ENCODE measurements at regions not wholly inside any gene's neighbourhood (a gene's known extent, or its start where the extent isn't known, plus 50 kb on each side); places are given as distances from the start of the nearest gene placed in this dataset.
"Not testable (repeated sequence)": the region's sequence is repeated elsewhere in the genome, so short reads cannot be mapped to it uniquely, and the experiment has no call there.

DNA sequence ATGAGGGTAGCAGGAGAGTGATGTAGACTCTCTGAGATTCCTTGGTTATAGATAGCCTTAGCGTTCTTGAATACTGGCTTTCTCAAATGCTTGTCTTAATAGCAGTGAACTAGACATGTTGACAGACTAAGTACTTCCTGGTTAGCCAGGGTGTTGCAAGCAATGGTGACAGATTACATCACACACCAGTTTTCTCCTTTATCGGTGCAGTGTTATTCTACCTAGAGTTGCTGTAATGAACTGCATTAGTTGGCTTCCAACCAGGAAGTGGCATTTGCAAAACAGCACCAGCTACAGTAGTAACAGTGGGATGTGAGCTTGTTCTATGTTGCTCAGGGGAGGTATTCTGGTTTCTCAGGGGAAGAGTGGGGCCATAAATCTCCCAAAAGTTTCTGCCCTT, 582.2 kb upstream of the DDX18 start:
- FAIRE-seq: no peak

DNA sequence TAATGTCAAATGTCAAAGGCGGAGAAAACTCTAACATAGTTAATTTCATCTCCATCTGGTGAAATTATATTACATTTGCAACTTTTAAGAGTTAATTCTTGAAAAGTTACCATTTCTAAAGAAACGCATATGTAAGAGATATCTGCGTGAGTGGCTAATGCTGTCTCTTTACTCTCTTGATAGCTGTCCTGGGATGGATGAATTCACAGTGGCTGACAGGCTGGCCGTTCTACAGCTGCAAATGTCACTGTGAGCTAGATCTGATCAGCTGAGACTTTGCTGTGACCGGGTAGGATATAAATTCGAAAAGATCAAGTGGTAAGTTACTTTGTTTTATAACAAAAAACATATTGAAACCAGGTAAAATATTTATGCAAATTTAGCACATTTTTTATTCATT, 557.1 kb upstream of the DDX18 start:
- FAIRE-seq: no peak

DNA sequence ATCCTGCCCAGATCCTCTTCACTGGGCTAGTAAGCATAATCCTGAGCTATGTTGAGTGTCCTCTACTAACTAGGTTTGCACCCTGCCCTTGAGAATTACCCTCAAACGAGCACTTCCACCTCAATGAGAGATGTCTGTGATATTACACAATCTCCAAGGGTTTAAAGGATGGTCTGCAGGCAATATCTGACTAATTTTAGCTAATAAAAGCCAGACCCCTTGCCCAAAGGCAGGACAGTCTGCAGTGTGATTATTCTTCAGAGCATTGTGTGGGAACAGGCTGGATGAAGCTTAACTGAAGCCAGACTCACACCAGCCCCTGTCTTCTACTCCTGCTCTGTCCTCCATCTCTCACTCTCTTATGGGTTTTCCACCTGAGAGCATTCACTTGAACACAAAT, 544.9 kb upstream of the DDX18 start:
- FAIRE-seq: no peak

DNA sequence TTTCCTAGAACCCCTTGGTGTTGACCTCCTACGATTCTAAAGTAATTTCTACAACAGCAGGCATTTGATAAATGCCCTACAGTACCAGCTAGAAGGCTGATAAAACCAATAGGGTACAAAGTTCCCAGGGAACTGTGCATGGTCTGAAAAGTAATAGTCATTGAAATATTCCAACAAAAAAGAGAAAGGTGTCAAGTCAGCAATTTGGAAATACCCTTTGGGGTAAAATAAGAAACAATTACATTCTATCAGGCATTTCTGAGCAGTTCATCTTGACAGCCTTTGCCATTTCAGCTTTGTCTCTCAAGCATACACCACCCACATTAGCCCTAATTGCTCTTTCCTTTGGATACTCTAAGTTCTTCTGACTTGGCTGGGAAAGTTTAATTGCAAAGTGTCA, 542.9 kb upstream of the DDX18 start:
- FAIRE-seq: no peak

DNA sequence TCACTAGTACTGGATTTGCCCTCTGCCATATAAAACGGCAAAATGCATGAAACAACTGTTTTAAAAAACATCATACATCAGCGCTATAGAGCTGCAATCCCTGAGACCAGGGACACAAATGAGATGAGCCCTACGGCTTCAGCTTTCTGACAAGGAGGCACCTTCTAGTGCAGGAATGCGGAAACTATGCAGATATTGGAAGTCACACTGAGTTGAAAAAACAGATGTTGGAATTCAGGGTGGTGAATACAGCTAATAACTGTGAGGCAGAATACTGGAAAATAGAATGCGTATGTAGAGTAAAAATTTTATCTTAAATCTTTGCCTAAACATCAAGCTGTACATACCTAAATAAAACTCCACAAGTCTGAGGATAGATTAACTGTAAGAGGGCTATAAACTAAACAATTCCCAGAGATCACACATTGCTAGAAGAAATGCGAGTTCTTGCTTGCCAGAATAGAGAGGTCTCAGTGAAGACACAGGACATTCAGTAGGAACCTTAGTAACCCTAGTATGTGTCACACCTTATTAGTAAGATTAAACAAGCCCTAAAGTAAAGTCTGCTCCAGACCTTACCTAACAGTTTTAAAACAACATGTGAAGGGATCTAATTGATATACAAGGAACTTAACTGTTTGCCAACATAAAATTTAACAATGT, 541.4 kb upstream of the DDX18 start:
- no peak for FAIRE-seq

DNA sequence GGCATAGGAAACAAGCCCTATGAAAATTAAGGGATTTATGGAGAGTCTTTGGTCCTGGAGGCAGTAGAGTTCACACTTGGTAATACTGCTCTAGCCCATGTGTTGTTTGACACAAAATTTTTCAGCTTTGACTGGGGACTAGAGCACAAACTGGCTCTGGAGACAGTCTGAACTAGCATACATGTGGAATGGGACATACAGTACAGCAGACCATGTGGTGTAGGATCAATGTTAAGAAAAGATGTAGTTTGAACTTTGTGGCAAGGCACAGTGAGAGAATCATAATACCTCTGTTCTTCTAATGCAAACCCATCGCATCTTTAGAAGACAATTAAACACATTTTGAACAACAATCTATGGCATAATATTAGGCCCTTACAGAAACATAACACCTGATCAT, 521.5 kb upstream of the DDX18 start:
- no peak for FAIRE-seq

DNA sequence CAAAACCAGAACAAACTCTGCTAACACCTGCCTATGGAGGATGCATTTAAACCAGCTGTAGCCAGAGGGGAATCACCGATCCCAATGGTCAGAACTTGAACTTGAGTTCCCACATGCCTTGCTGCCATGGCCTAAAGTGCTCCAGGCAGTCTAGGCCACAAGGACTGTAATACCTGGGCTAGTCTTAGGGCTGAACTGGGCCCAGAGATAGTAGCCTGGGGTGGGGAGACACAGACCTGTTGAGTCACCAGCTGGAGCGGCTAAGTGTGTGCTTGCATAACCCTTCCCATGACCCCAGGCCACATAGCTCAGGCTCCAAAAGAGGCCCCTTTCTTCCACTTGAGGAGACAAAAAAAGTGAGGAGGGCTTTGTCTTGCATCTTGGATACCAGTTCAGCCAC, 515.0 kb upstream of the DDX18 start:
- FAIRE-seq: no peak

DNA sequence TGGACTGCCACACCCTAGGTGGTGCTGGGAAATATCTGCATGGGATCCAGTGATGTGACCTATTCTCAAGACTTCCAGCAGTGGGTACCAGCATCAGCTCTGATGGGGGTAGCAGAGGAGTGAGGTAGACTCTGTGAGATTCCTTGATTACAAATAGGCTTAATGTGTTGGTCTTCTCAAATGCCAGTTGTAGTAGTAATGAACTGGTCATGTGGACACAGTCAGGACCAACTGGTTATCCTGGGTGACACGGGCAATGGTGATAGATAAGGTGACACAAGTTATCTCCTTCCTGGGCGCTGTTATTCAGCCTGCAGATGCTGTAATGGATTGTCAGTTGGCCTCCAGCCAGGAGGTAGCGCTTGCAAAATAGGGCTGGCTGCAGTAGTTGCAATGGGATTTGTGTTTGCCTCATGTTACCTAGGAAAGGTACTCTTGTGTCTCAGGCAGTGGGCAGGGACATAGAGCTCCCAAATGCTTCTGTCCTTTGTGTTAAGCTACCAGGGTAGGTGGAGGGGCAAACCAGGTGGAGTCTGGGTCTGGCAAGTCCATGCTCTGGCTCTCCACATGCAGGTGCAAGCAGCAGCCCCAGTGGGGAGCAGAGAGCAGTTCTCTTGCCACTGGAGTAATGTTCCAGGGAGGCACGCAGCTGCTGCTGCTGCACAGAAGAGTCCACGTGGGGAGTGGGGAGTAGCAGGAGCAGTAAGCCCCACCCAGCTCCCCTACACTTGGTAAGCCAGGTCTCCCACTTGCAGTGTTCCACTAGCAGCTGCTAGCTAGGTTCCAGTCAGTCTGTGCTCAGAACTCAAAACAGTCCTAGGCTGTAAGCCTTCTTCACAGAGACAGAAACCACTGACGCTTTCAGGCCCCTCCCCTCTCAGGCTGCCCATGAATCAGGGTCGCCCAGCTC, 505.4 kb upstream of the DDX18 start:
- FAIRE-seq: no peak

DNA sequence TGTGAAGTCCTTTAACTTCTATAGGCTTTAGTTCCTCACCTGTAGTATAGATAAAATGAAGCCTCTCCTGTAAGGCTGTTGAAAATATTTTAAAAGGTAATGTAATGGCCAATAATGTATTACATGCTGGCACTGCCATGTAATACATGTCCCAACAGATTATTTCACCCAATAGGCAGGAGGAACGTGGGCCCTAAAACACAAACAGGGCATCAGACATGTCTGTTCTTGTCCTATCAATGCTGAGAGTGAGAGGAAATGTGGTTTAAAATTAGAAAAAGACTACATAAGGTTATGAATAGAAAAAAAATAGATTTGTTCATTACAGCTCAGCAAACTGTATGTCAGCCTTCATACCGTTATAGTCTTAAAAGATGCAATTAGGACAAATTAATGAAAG, 492.7 kb upstream of the DDX18 start:
- no peak for FAIRE-seq

DNA sequence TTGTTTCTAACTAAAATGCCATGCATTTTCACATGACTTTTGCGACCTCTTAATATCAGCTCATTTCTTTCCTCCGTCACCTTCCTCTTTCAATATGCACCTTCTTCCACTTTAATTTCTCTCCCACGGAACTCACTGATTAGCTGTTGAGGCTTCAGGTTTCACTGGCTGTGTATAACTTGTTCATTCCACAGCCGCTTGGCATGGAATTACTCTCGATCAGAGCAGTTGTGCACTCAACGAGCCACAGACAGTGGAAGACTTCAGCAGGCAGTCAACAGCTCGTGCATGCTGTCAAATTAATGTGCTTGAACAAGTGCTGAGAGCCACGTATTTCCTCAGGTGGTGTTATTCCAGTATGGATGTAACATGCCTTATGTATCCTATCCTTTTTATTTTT, 491.2 kb upstream of the DDX18 start:
- no peak for FAIRE-seq

DNA sequence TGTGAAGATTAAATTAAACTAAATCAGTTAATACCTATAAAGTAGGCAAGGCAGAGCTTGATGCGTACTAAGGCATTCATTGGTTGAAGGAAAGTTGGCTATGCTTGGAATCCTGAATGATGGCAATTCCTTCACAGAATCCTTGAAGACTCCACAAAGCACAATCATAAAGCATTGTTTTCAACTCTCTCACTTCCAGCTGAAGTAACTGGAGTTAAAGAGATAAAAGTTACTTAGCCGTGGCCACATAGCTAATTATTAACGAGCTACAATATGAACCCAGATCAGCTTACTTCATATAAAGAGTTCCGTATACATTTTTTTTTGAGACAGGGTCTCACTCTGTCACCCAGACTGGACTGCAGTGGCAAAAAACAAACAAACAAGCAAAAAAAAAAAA, 483.9 kb upstream of the DDX18 start:
- no peak for FAIRE-seq

DNA sequence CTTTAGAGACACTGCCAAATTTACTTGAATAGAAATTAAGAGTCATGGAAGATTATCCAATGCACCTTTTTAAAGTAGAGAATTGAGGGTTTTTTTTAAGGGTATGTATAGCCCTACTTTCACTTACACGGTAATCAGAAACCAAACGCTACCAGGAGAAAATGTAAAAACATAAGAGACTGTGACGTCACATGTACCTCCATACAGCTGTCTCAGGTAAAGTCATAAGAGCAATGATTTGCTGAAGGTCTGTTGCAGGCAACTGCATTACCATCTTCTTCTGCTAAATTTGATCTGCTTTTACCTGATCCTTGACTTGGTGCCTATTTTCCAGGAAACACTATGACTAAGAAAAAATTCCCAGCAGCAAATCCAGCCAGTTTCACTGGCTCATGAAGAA, 478.5 kb upstream of the DDX18 start:
- FAIRE-seq: no peak

DNA sequence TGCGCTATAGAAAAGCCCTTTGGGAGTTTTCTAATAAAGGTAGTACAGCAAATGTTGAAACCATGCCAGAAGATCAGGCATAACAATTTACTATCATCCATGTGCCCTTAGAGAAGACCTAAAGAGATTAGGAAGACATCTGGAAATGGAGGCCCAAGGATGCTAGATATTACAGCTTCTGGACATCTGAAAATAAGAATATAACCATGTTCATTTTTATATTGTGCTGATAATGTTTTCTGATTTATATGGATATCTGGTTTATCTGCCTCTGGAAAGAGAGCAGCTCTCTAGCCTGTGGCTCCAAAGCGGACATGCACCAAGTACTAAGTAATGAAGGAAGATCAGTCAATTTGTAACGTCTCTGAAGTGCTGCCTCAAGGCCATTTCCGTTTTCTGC, 478.0 kb upstream of the DDX18 start:
- FAIRE-seq: no peak

DNA sequence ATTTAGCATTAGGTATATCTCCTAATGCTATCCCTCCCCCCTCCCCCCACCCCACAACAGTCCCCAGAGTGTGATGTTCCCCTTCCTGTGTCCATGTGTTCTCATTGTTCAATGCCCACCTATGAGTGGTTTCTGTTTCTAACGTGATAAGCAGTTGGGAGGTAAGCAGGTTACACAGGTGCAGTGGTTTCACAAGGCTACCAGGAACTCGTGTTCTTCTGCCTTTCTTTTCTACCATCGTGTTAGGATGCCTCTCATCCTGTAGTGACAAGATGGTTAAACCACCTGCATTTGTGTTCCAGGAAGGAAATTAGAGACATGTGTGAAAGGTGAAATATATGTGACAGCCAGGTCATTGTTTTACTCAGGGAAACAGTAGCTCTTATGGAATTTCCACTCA, 476.5 kb upstream of the DDX18 start:
- FAIRE-seq: not testable (repeated sequence)

DNA sequence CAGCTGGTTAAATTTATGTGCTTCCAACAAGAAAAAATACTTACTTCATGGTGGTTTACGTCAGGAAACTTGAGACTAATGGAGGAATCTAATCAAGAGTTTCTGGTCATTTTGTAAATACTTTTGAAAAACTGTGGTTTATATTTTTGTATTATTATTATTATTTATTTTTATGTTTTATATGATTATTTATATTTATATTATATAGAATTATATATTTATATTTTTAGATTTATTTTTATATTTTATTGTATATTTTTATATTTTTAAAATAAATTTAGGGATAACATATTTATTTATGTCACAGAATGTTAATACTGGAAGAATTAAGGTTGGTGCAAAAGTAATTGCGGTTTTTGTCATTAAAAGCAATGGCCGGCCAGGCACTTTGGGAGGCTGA, 474.5 kb upstream of the DDX18 start:
- peak; percentile 95 for FAIRE-seq

DNA sequence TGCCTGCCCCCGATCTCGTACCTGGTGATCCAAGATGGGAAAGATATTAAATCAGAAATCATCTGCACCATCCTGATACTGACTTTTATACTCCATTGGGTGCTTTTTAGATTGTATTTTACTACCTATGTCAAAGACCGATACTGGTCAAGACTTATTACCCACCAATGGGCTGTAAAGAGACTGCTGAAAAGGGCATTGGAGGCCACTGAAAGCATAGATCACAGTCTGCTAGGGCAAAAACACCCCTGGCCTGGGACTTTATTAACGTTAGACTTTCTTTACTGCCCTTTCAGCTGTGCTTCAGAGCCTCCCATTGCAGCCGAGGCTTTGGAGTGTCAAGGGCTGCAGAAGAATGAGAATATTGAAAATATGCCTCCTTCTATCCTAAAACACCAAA, 472.8 kb upstream of the DDX18 start:
- no peak for FAIRE-seq

DNA sequence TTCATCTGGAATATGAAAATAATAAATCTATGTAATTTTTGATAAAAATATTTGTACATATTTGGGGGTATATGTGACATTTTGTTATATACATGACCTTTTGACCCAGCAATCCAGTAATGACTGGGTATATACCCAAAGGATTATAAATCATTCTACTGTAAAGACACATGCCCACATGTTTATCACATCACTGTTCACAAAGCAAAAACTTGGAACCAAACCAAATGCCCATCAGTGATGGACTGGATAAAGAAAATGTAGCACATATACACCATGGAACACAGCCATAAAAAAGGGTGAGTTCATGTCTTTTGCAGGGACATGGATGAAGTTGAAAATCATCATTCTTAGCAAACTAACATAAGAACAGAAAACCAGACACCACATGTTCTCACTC, 472.1 kb upstream of the DDX18 start:
- FAIRE-seq: no peak

DNA sequence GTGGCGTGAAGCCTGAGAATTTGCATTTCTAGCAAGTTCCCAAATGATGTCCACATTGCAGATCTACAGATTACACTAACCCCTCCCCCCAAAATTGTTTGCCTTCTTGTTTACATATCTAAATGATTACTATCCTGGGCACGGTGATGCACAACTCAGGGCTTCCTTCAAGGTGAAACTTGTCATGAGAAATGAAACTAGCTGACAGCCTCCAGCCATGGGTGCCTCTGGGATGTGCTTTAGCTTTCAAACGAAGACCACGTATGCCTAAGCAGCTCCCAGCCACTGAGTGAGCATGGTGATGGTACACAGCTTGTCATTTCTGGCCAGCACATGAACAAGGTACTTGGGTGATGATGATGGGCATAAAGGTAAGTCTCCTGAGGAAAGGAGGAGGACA, 464.8 kb upstream of the DDX18 start:
- FAIRE-seq: no peak

DNA sequence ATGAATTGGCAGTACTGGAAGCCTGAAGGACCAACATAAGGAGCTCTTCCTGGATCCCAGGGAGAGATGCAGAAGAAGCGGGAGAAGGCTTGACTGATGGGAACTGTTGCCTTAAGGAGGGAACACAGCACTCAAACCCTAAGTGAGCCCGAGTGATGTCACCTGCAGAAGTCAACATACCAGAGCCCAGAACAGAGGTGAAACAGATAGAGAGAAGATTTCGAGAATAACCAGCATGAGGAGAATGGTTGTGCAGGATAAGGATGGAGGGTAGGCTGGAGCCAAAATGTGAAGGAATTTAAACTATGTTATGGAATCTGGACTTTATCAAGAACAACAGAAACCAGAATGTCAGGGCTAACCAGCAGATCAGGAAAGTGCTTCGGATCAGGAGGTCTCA, 463.1 kb upstream of the DDX18 start:
- FAIRE-seq: no peak

DNA sequence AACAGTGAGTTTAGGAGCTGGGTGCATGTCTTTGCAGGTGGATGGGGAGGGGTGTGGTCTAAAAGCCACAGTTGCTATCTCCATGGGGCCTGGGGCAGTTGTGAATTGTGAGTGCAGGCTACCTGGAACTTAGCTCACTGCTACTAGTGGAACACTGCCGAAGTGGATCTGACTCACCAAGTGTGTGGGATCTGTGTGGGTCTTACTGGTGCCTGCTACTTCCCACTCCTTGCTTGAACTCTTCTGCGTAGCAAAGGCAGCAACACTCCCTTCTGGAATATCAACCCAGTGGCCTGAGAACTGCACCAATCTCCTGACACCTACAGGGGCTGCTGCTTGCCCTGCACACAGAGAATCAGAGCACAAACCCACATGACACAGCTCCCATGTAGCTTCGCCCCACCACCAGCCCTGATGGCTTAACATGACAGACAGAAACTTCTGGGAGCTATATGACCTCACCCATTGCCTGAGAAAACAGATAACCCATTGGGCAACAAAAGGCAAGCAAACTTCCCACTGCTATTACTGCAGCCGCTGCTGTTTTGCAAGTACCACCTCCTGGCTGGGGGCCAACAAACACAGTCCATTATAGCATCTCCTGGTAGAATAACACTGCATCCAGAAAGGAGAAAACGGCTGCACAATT, 455.1 kb upstream of the DDX18 start:
- no peak for FAIRE-seq

DNA sequence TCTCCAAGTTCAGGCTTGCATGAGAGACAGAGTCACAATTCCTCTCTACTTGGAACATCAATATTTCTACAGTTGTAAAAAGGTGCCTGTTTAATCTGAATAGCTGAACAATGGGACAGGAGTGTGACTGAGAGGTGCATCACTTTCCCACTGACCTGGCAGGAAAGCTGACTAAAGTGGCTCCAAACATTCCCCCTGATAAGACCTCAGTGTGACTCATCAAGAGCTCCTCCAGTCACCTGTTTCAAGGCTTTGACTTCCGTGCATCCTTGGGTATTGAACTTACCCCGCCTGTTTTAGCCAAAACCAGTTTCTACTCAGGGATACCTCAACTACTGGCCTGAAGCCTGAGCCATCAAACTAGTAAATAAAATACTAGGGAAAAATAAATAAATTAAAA, 453.9 kb upstream of the DDX18 start:
- no peak for FAIRE-seq

DNA sequence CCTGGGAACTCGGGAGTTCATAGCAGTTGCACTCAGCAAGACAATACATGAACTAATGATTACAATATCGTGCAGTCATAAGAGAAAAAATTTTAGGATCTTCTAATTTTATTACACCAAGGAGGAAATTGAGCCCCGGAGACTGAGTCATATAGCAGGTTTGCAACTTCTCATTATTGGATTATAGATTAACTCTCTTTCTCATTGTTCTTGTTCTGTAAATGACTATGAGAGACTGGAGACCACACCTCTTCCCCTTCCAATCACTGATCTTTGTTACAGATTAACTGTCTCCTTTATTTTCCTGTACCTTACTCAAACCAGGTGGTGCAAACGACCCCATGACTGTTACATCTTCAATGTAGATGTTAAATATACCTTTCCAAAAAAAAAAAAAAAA, 435.8 kb upstream of the DDX18 start:
- no peak for FAIRE-seq

DNA sequence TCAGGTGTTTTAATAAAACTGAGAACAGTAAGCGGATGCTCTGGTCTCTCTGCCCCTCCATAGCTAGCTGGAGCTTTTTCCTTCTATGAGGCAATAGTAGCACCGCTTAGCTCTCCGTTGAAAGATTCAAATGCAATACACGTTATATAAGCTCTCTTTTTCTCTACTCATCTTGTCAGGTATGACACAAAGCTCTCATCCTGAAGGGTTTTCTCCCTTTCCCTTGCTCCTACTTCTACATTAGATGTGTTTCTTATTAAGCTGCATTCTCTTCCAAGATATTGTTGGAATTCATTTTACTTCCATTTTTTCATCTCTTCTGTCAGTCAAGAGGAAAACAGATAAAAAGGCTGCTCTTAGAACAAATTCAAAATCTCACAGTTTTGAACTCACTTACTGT, 434.6 kb upstream of the DDX18 start:
- FAIRE-seq: no peak

DNA sequence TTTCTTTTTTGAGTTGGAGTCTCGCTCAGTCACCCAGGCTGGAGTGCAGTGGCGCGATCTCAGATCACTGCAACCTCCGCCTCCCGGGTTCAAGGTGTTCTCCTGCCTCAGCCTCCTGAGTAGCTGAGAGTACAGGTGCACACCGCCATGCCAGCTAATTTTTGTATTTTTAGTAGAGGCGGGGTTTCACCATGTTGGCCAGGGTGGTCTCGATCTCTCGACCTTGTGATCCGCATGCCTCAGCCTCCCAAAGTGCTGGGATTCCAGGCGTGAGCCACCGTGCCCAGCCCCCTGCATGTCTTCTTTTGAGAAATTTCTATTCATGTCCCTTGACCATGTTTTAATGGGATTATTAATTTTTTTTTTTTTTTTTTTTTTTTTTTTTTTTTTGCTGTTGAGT, 430.5 kb upstream of the DDX18 start:
- FAIRE-seq: not testable (repeated sequence)
